IMR-90 (cell line): ENCODE measurements at regions not wholly inside any gene's neighbourhood (a gene's known extent, or its start where the extent isn't known, plus 50 kb on each side); places are given as distances from the start of the nearest gene placed in this dataset.
"Not testable (repeated sequence)": the region's sequence is repeated elsewhere in the genome, so short reads cannot be mapped to it uniquely, and the experiment has no call there.

Source experiments
- ATAC-seq: fragments of 200-7000 bp; cut with Tn5 transposase; 2 replicates; pipeline ENCODE4 v1.9.1; 2020; ENCODE audit warnings: low read depth, mild to moderate bottlenecking, moderate library complexity
- BruUV-seq: library from RNA; stranded (reverse); fragments of 400-500 nt; replicated peaks from 2 replicates; lab custom pipeline; 2021; lab: Mats Ljungman, UMichigan
- CTCF ChIA-PET: fragments of 300-600 bp; formaldehyde crosslinking; extraction: SDS; loops from one replicate; lab custom pipeline; 2021; ENCODE audit warnings: antibody characterized with exemption; lab: Yijun Ruan, JAX
- POLR2A ChIA-PET: fragments of 300-600 bp; sonication (Branson Sonifier 250); formaldehyde crosslinking; loops from one replicate; lab custom pipeline; 2022; ENCODE audit warnings: antibody characterized with exemption; ENCODE audit not compliant: unreplicated experiment; lab: Charles Lee
- DNase-seq: peaks from one replicate; pipeline ENCODE4 v3.0.0; 2013
- H2AFZ ChIP-seq: replicated peaks from 2 replicates; pipeline ENCODE3; 2013; ENCODE audit warnings: low read length, mild to moderate bottlenecking; ENCODE audit not compliant: poor library complexity
- H2AK5ac ChIP-seq: 2 replicates; pipeline ENCODE4 v1.6.1; 2013; ENCODE audit warnings: low read depth, low read length, inconsistent platforms
- H2AK9ac ChIP-seq: replicated peaks from 2 replicates; pipeline ENCODE3; 2013; ENCODE audit warnings: mild to moderate bottlenecking, low read depth, low read length, moderate library complexity; ENCODE audit not compliant: poor library complexity
- H2BK120ac ChIP-seq: 2 replicates; pipeline ENCODE4 v1.6.1; 2013; ENCODE audit warnings: low read depth, low read length, inconsistent platforms
- H2BK15ac ChIP-seq: 3 replicates; pipeline ENCODE4 v1.6.1; 2013; ENCODE audit warnings: low read depth, low read length, inconsistent platforms
- H2BK20ac ChIP-seq: 2 replicates; pipeline ENCODE4 v1.6.1; 2013; ENCODE audit warnings: low read depth, mild to moderate bottlenecking, inconsistent platforms, low read length, moderate library complexity
- H2BK5ac ChIP-seq: 2 replicates; pipeline ENCODE4 v1.6.1; 2013; ENCODE audit warnings: mild to moderate bottlenecking, low read depth, low read length, inconsistent platforms; ENCODE audit not compliant: poor library complexity, severe bottlenecking
- H3K14ac ChIP-seq: replicated peaks from 2 replicates; pipeline ENCODE4 v1.6.1; 2013; ENCODE audit warnings: low read depth, low read length, inconsistent platforms
- H3K18ac ChIP-seq: 2 replicates; pipeline ENCODE4 v1.6.1; 2013; ENCODE audit warnings: low read depth, low read length, control low read depth
- H3K23ac ChIP-seq: 2 replicates; pipeline ENCODE4 v1.6.1; 2013; ENCODE audit warnings: low read depth, low read length, inconsistent platforms
- H3K27ac ChIP-seq: 2 replicates; pipeline ENCODE4 v1.5.1; 2013; ENCODE audit warnings: mild to moderate bottlenecking, control low read depth, low read length; ENCODE audit not compliant: insufficient read depth
- H3K27me3 ChIP-seq: 2 replicates; pipeline ENCODE4 v1.6.1; 2013; ENCODE audit warnings: low read length; ENCODE audit not compliant: control insufficient read depth, insufficient read depth
- H3K36me3 ChIP-seq: 2 replicates; pipeline ENCODE4 v1.6.1; 2013; ENCODE audit warnings: low read length, mixed read lengths; ENCODE audit not compliant: control insufficient read depth, insufficient read depth
- H3K4ac ChIP-seq: 2 replicates; pipeline ENCODE4 v1.6.1; 2013; ENCODE audit warnings: low read depth, low read length, inconsistent platforms
- H3K4me1 ChIP-seq: 2 replicates; pipeline ENCODE4 v1.6.1; 2013; ENCODE audit warnings: low read length, mixed read lengths; ENCODE audit not compliant: control insufficient read depth, insufficient read depth
- H3K4me2 ChIP-seq: 2 replicates; pipeline ENCODE4 v1.6.1; 2013; ENCODE audit warnings: low read depth, mild to moderate bottlenecking, control low read depth, low read length, moderate library complexity
- H3K4me3 ChIP-seq: 2 replicates; pipeline ENCODE4 v1.5.1; 2013; ENCODE audit warnings: low read depth, mild to moderate bottlenecking, control low read depth, low read length, moderate library complexity; ENCODE audit not compliant: insufficient read depth
- H3K56ac ChIP-seq: 2 replicates; pipeline ENCODE4 v1.6.1; 2013; ENCODE audit warnings: low read length, inconsistent platforms; ENCODE audit not compliant: insufficient read depth; ENCODE audit errors: extremely low read depth
- H3K79me1 ChIP-seq, 2 experiments: 2 replicates each; pipeline ENCODE4 v1.6.1; 2013; ENCODE audit warnings: low read length in 2 of 2, inconsistent platforms in 1 of 2, low read depth in 1 of 2
- H3K9ac ChIP-seq: 2 replicates; pipeline ENCODE4 v1.6.1; 2013; ENCODE audit warnings: low read depth, low read length, control low read depth
- H3K9me1 ChIP-seq: 2 replicates; pipeline ENCODE4 v1.6.1; 2013; ENCODE audit warnings: low read length, inconsistent platforms; ENCODE audit not compliant: insufficient read depth
- H3K9me3 ChIP-seq: 2 replicates; pipeline ENCODE4 v1.6.1; 2013; ENCODE audit warnings: low read length; ENCODE audit not compliant: control insufficient read depth, insufficient read depth
- H4K20me1 ChIP-seq: 2 replicates; pipeline ENCODE4 v1.6.1; 2013; ENCODE audit warnings: low read length, inconsistent platforms; ENCODE audit not compliant: insufficient read depth
- H4K5ac ChIP-seq: 2 replicates; pipeline ENCODE4 v1.6.1; 2013; ENCODE audit warnings: mild to moderate bottlenecking, low read depth, low read length, control low read depth
- H4K8ac ChIP-seq, 2 experiments: 2 replicates each; pipeline ENCODE4 v1.6.1; 2013; ENCODE audit warnings: low read depth in 2 of 2, low read length in 2 of 2, control low read depth in 1 of 2, inconsistent platforms in 1 of 2
- H4K91ac ChIP-seq: 2 replicates; pipeline ENCODE4 v1.6.1; 2013; ENCODE audit warnings: low read depth, low read length, inconsistent platforms; ENCODE audit not compliant: insufficient read depth
- WGBS, 2 experiments: methylation state at CpG; one replicate each; pipeline versions ENCODE4 v1.1.5 to v1.1.7; 2013; ENCODE audit warnings: missing lambda C conversion rate in 2 of 2; ENCODE audit not compliant: insufficient read length in 1 of 2; ENCODE audit errors: extremely low coverage in 2 of 2; 5-methylcytosine and 5-hydroxymethylcytosine counted together
- dilution Hi-C: fragments of 300-500 bp; cut with HindIII; formaldehyde crosslinking; loops from one replicate; pipeline ENCODE4 v1.14.3; 2018; ENCODE audit warnings: low sequenced_read_pairs; ENCODE audit not compliant: unreplicated experiment
- in situ Hi-C: fragments of 300-500 bp; cut with MboI; formaldehyde crosslinking; loops from 3 replicates; pipeline ENCODE4 v1.14.3; 2019; ENCODE audit warnings: low sequenced_read_pairs, inconsistent platforms, mixed read lengths
- intact Hi-C: fragments of 100-400 bp; cut with micrococcal nuclease; formaldehyde crosslinking; loops from 2 replicates; pipeline ENCODE4 v1.10.0; 2022

- H3K4ac ChIP-seq, H2AFZ ChIP-seq, H2BK15ac ChIP-seq, H3K9me1 ChIP-seq, H4K91ac ChIP-seq, ATAC-seq, H3K14ac ChIP-seq, H2AK9ac ChIP-seq, H3K9me3 ChIP-seq, H3K4me2 ChIP-seq, H4K5ac ChIP-seq, H4K8ac ChIP-seq, H2BK120ac ChIP-seq, H3K36me3 ChIP-seq, H3K9ac ChIP-seq, H2AK5ac ChIP-seq, H3K27me3 ChIP-seq, CTCF ChIA-PET, in situ Hi-C loops, H3K4me3 ChIP-seq, H3K79me1 ChIP-seq, H3K18ac ChIP-seq, DNase-seq, H3K4me1 ChIP-seq, H2BK20ac ChIP-seq, H3K56ac ChIP-seq, H2BK5ac ChIP-seq, H3K23ac ChIP-seq, dilution Hi-C loops, BruUV-seq, H3K27ac ChIP-seq, H4K20me1 ChIP-seq, POLR2A ChIA-PET: not testable (repeated sequence)
- no CpG with 5 or more reads among the region's 2 CpGs for WGBS, 2 experiments
- intact Hi-C loops, result loop anchor here (5.0 kb wide), 1 partner anchor 373 kb away; the partner anchor contains the start of gene RAB11FIP2
These were observed 77.9 kb upstream of the FAM204A start for GRCh38 chr10:118420049-118420448.
